Ishikawa (cell line): ENCODE measurements at regions not wholly inside any gene's neighbourhood (a gene's known extent, or its start where the extent isn't known, plus 50 kb on each side); places are given as distances from the start of the nearest gene placed in this dataset.

Source experiments
- CEBPB ChIP-seq: IDR thresholded peaks from 2 replicates; pipeline ENCODE4 v1.6.1; 2012
- CREB1 ChIP-seq: IDR thresholded peaks from 2 replicates; pipeline ENCODE4 v1.6.1; 2012; ENCODE audit warnings: low read depth
- EGR1 ChIP-seq: IDR thresholded peaks from 2 replicates; pipeline ENCODE4 v1.6.1; 2012
- EP300 ChIP-seq: IDR thresholded peaks from 2 replicates; pipeline ENCODE4 v1.6.1; 2012; ENCODE audit warnings: borderline replicate concordance
- FOXM1 ChIP-seq: IDR thresholded peaks from 2 replicates; pipeline ENCODE4 v1.6.1; 2012; ENCODE audit warnings: low read depth, borderline replicate concordance
- MAX ChIP-seq: IDR thresholded peaks from 2 replicates; pipeline ENCODE4 v1.6.1; 2012
- NFIC ChIP-seq: IDR thresholded peaks from 2 replicates; pipeline ENCODE4 v1.6.1; 2012
- RAD21 ChIP-seq: IDR thresholded peaks from 2 replicates; pipeline ENCODE4 v1.6.1; 2012; ENCODE audit warnings: low read depth
- TAF1 ChIP-seq: IDR thresholded peaks from 2 replicates; pipeline ENCODE4 v1.6.1; 2012; ENCODE audit warnings: low read depth, mild to moderate bottlenecking
- TCF12 ChIP-seq: IDR thresholded peaks from 2 replicates; pipeline ENCODE4 v1.6.1; 2012; ENCODE audit warnings: low read depth
- TEAD4 ChIP-seq: IDR thresholded peaks from 2 replicates; pipeline ENCODE4 v1.6.1; 2012
- YY1 ChIP-seq: IDR thresholded peaks from 2 replicates; pipeline ENCODE4 v1.6.1; 2012; ENCODE audit warnings: low read depth
- ZBTB7A ChIP-seq: IDR thresholded peaks from 2 replicates; pipeline ENCODE4 v1.6.1; 2012; ENCODE audit warnings: low read depth
- TF ChIP-seq, protein P1 (sequence below): IDR thresholded peaks from 2 replicates; pipeline ENCODE4 v1.6.1; 2012; ENCODE audit warnings: low read depth, mild to moderate bottlenecking
- TF ChIP-seq, protein P2 (sequence below): IDR thresholded peaks from 2 replicates; pipeline ENCODE4 v1.6.1; 2012

- TF ChIP-seq YY1, result no peak
- no peak for TF ChIP-seq TEAD4
- TF ChIP-seq NFIC, result no peak
- no peak for TF ChIP-seq FOXM1
- TF ChIP-seq CEBPB, result no peak
- no peak for TF ChIP-seq TAF1
- TF ChIP-seq MAX, result no peak
- TF ChIP-seq, protein P1, sequence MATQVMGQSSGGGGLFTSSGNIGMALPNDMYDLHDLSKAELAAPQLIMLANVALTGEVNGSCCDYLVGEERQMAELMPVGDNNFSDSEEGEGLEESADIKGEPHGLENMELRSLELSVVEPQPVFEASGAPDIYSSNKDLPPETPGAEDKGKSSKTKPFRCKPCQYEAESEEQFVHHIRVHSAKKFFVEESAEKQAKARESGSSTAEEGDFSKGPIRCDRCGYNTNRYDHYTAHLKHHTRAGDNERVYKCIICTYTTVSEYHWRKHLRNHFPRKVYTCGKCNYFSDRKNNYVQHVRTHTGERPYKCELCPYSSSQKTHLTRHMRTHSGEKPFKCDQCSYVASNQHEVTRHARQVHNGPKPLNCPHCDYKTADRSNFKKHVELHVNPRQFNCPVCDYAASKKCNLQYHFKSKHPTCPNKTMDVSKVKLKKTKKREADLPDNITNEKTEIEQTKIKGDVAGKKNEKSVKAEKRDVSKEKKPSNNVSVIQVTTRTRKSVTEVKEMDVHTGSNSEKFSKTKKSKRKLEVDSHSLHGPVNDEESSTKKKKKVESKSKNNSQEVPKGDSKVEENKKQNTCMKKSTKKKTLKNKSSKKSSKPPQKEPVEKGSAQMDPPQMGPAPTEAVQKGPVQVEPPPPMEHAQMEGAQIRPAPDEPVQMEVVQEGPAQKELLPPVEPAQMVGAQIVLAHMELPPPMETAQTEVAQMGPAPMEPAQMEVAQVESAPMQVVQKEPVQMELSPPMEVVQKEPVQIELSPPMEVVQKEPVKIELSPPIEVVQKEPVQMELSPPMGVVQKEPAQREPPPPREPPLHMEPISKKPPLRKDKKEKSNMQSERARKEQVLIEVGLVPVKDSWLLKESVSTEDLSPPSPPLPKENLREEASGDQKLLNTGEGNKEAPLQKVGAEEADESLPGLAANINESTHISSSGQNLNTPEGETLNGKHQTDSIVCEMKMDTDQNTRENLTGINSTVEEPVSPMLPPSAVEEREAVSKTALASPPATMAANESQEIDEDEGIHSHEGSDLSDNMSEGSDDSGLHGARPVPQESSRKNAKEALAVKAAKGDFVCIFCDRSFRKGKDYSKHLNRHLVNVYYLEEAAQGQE, result no peak
- no peak for TF ChIP-seq ZBTB7A
- TF ChIP-seq EP300, result no peak
- TF ChIP-seq EGR1, result no peak
Measured at GRCh38 chr4:12471193-12471592, 1012.9 kb downstream of the RAB28 start.

DNA sequence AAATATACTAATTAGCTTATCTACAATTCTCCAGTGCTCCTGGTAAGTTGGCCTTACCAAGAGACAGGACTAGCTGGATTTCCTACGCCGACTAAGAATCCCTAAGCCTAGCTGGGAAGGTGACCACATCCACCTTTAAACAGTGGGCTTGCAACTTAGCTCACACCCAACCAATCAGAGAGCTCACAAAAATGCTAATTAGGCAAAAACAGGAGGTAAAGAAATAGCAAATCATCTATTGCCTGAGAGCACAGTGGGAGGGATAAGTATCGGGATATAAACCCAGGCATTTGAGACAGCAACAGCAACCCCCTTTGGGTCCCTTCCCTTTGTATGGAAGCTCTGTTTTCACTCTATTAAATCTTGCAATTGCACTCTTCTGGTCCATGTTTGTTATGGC, 1025.0 kb downstream of the RAB28 start:
- no peak for TF ChIP-seq TEAD4
- TF ChIP-seq, protein P1, result no peak
- TF ChIP-seq FOXM1, result no peak

GRCh38 chr4:12458621-12459020, 1025.5 kb downstream of the RAB28 start:
- no peak for TF ChIP-seq EP300
- no peak for TF ChIP-seq TCF12
- TF ChIP-seq CEBPB, result no peak
- TF ChIP-seq RAD21, result no peak
- TF ChIP-seq FOXM1, result no peak
- TF ChIP-seq, protein P1, result no peak

- TF ChIP-seq NFIC (no peak), EGR1 (no peak), YY1 (no peak), ZBTB7A (no peak), MAX (no peak), CREB1 (no peak), RAD21 (no peak), EP300 (no peak), TAF1 (no peak), TCF12 (no peak), FOXM1 (no peak), TEAD4 (no peak), CEBPB (no peak)
- TF ChIP-seq, protein P1, result no peak
- TF ChIP-seq, protein P2, sequence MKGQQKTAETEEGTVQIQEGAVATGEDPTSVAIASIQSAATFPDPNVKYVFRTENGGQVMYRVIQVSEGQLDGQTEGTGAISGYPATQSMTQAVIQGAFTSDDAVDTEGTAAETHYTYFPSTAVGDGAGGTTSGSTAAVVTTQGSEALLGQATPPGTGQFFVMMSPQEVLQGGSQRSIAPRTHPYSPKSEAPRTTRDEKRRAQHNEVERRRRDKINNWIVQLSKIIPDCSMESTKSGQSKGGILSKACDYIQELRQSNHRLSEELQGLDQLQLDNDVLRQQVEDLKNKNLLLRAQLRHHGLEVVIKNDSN, result no peak
Measured at GRCh38 chr4:12452291-12452690, 1023.6 kb upstream of the HS3ST1 start.
